H9 (cell line): ENCODE measurements at regions not wholly inside any gene's neighbourhood (a gene's known extent, or its start where the extent isn't known, plus 50 kb on each side); places are given as distances from the start of the nearest gene placed in this dataset.

Experiments
- DNase-seq: peaks from one replicate; pipeline ENCODE4 v3.0.0-alpha.2; 2017
- H2AFZ ChIP-seq: one replicate; pipeline ENCODE4 v1.6.1; 2013; ENCODE audit warnings: mild to moderate bottlenecking, low read length, control low read depth, moderate library complexity
- H2AK5ac ChIP-seq: 2 replicates; pipeline ENCODE4 v1.6.1; 2013; ENCODE audit warnings: low read length, control low read depth, mixed read lengths; ENCODE audit not compliant: insufficient read length
- H2BK120ac ChIP-seq: one replicate; pipeline ENCODE4 v1.6.1; 2013; ENCODE audit warnings: low read depth, mild to moderate bottlenecking, low read length, control low read depth, inconsistent platforms; ENCODE audit not compliant: poor library complexity, severe bottlenecking
- H2BK12ac ChIP-seq: 2 replicates; pipeline ENCODE4 v1.6.1; 2013; ENCODE audit warnings: low read length, control low read depth, mixed read lengths, low read depth; ENCODE audit not compliant: insufficient read length
- H2BK15ac ChIP-seq: 2 replicates; pipeline ENCODE4 v1.6.1; 2013; ENCODE audit warnings: low read depth, low read length, control low read depth
- H2BK20ac ChIP-seq: one replicate; pipeline ENCODE4 v1.6.1; 2013; ENCODE audit warnings: low read depth, mild to moderate bottlenecking, low read length, control low read depth, inconsistent platforms; ENCODE audit not compliant: poor library complexity, severe bottlenecking
- H2BK5ac ChIP-seq: 2 replicates; pipeline ENCODE4 v1.6.1; 2013; ENCODE audit warnings: low read length, control low read depth, mixed read lengths; ENCODE audit not compliant: insufficient read length
- H3K14ac ChIP-seq: 2 replicates; pipeline ENCODE4 v1.6.1; 2013; ENCODE audit warnings: low read length, control low read depth; ENCODE audit not compliant: insufficient read depth
- H3K18ac ChIP-seq: 2 replicates; pipeline ENCODE4 v1.6.1; 2013; ENCODE audit warnings: low read depth, mild to moderate bottlenecking, mixed read lengths, low read length, control low read depth; ENCODE audit not compliant: insufficient read length
- H3K23ac ChIP-seq: 2 replicates; pipeline ENCODE4 v1.6.1; 2013; ENCODE audit warnings: low read length, control low read depth, mixed read lengths, low read depth; ENCODE audit not compliant: insufficient read length
- H3K23me2 ChIP-seq: 2 replicates; pipeline ENCODE4 v1.6.1; 2013; ENCODE audit warnings: low read depth, mild to moderate bottlenecking, mixed read lengths, low read length, control low read depth; ENCODE audit not compliant: insufficient read length, poor library complexity, severe bottlenecking
- H3K27ac ChIP-seq: 2 replicates; pipeline ENCODE4 v1.5.1; 2013; ENCODE audit warnings: low read length, control low read depth, mixed read lengths, low read depth; ENCODE audit not compliant: insufficient read length
- H3K27me3 ChIP-seq: 2 replicates; pipeline ENCODE4 v1.6.1; 2013; ENCODE audit warnings: low read length, control low read depth, inconsistent platforms; ENCODE audit not compliant: insufficient read depth
- H3K4ac ChIP-seq: 2 replicates; pipeline ENCODE4 v1.6.1; 2013; ENCODE audit warnings: low read depth, mild to moderate bottlenecking, control low read depth, inconsistent platforms, low read length, moderate library complexity
- H3K4me1 ChIP-seq: 2 replicates; pipeline ENCODE4 v1.6.1; 2013; ENCODE audit warnings: low read length, control low read depth, inconsistent platforms; ENCODE audit not compliant: insufficient read depth
- H3K4me2 ChIP-seq: 2 replicates; pipeline ENCODE4 v1.6.1; 2013; ENCODE audit warnings: low read length, control low read depth, mixed read lengths; ENCODE audit not compliant: insufficient read length, insufficient read depth
- H3K56ac ChIP-seq: 2 replicates; pipeline ENCODE4 v1.6.1; 2013; ENCODE audit warnings: low read depth, mild to moderate bottlenecking, mixed read lengths, low read length, control low read depth; ENCODE audit not compliant: insufficient read length
- H3K79me1 ChIP-seq: 2 replicates; pipeline ENCODE4 v1.6.1; 2013; ENCODE audit warnings: low read depth, mild to moderate bottlenecking, moderate library complexity, low read length, control low read depth, inconsistent platforms; ENCODE audit not compliant: insufficient read depth, poor library complexity, severe bottlenecking
- H3K79me2 ChIP-seq: 2 replicates; pipeline ENCODE4 v1.6.1; 2013; ENCODE audit warnings: low read length, control low read depth, inconsistent platforms; ENCODE audit not compliant: insufficient read depth
- H3K9ac ChIP-seq: 2 replicates; pipeline ENCODE4 v1.6.1; 2013; ENCODE audit warnings: low read length, control low read depth, mixed read lengths; ENCODE audit not compliant: insufficient read length; ENCODE audit errors: extremely low read depth
- H3K9me3 ChIP-seq: one replicate; pipeline ENCODE4 v1.6.1; 2013; ENCODE audit warnings: low read depth, low read length, inconsistent platforms; ENCODE audit not compliant: control insufficient read depth
- H3T11ph ChIP-seq: one replicate; pipeline ENCODE4 v1.6.1; 2013; ENCODE audit warnings: mild to moderate bottlenecking, low read length, control low read depth, inconsistent platforms
- H4K20me1 ChIP-seq: one replicate; pipeline ENCODE4 v1.6.1; 2013; ENCODE audit not compliant: control insufficient read depth, insufficient read length, insufficient read depth
- H4K5ac ChIP-seq: 2 replicates; pipeline ENCODE4 v1.6.1; 2013; ENCODE audit warnings: low read depth, mild to moderate bottlenecking, mixed read lengths, low read length, control low read depth; ENCODE audit not compliant: insufficient read length
- H4K8ac ChIP-seq: replicated peaks from 2 replicates; pipeline ENCODE4 v1.6.1; 2013; ENCODE audit warnings: low read length, control low read depth, mixed read lengths, low read depth; ENCODE audit not compliant: insufficient read length
- H4K91ac ChIP-seq: 2 replicates; pipeline ENCODE4 v1.6.1; 2013; ENCODE audit warnings: low read depth, mild to moderate bottlenecking, moderate library complexity, mixed read lengths, low read length, control low read depth; ENCODE audit not compliant: insufficient read length
- H3K27ac Mint-ChIP-seq, 3 experiments: 2 replicates in 2 of 3; 3 replicates in 1 of 3; pipeline ENCODE4 v1.8.0; 2020 to 2021; ENCODE audit warnings: mixed read lengths in 3 of 3, mild to moderate bottlenecking in 1 of 3, moderate library complexity in 1 of 3
- H3K27me3 Mint-ChIP-seq: 2 replicates; pipeline ENCODE4 v1.8.0; 2021; ENCODE audit warnings: low read depth, mild to moderate bottlenecking, moderate library complexity, mixed read lengths
- H3K36me3 Mint-ChIP-seq, 3 experiments: 2 replicates in 2 of 3; 3 replicates in 1 of 3; pipeline ENCODE4 v1.8.0; 2020 to 2021; ENCODE audit warnings: low read depth in 3 of 3, mixed read lengths in 3 of 3; ENCODE audit not compliant: insufficient read depth in 1 of 3
- H3K4me1 Mint-ChIP-seq, 2 experiments: 2 replicates each; pipeline ENCODE4 v1.8.0; 2020; ENCODE audit warnings: mixed read lengths in 2 of 2
- H3K4me3 Mint-ChIP-seq, 2 experiments: 2 replicates in 1 of 2; 3 replicates in 1 of 2; pipeline ENCODE4 v1.8.0; 2020 to 2021; ENCODE audit warnings: mild to moderate bottlenecking in 2 of 2, mixed read lengths in 2 of 2, moderate library complexity in 1 of 2
- H3K9me3 Mint-ChIP-seq, 2 experiments: 2 replicates in 1 of 2; 3 replicates in 1 of 2; pipeline ENCODE4 v1.8.0; 2020; ENCODE audit warnings: mild to moderate bottlenecking in 2 of 2, mixed read lengths in 2 of 2, moderate library complexity in 1 of 2
- WGBS: extraction: QIAGEN DNeasy Blood & Tissue Kit; methylation state at CpG from one replicate; pipeline ENCODE4 v1.1.7; 2013; ENCODE audit warnings: missing lambda C conversion rate, low lambda C conversion rate, mixed read lengths; ENCODE audit not compliant: insufficient read length; ENCODE audit errors: extremely low coverage; 5-methylcytosine and 5-hydroxymethylcytosine counted together
- TF ChIP-seq, protein P1 (sequence below): fragments of 200-600 bp; sonication (generic); conservative IDR thresholded peaks from 3 replicates; pipeline ENCODE4 v1.8.0; 2021; ENCODE audit warnings: antibody characterized with exemption, mild to moderate bottlenecking

DNA sequence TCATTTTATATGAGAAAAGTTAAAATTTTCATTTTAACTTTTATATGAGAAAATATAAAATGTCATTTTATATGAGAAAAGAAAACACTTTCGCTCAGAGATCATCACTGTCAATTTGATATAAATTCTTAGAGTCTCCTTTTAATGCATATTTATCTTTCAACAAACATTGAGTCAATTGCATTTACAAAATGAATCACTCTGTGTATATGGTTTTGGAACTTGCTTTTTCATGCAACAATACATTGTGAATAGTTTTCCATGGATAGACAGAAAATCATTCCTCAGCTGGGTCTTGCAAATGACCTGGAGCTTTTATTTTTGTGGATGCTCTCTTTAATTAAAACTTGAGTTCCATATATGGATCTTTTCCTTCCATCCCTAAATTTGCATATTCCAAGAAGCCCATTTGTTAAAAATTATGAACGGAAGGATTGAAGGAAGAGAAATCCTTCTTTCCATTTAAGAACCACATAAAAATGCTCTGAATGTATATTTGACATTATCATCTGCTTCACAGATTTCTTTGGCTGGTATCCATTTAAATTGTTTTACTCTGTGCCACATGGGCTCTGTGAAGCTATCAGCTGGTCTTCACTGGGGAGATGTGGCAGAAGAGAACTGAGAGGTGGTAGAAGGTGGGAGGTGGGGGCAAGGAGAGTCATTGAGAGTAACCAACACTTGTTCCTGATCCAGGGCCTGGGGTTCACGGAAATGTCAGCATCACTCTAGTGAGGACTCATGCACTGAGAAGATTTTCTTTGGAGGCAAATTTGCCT is 104.1 kb downstream of the QPCT start:
- Histone ChIP-seq H3K56ac (no peak overlapping the region), H3K27ac (no peak overlapping the region), H2AFZ (no peak overlapping the region), H2BK5ac (no peak overlapping the region), H4K8ac (no peak overlapping the region), H2AK5ac (no peak overlapping the region), H3K27me3 (no peaks in the 10 kb centered on the region), H3K4ac (no peak overlapping the region), H3K18ac (no peak overlapping the region), H3K14ac (no peak overlapping the region), H3K4me1 (no peaks in the 10 kb centered on the region), H4K20me1 (no peaks in the 10 kb centered on the region), H3K23me2 (no peaks in the 10 kb centered on the region), H3K79me1 (no peaks in the 10 kb centered on the region), H3K23ac (no peak overlapping the region), H4K5ac (no peak overlapping the region), H3K9ac (no peak overlapping the region), H3K9me3 (no peaks in the 10 kb centered on the region), H3K4me2 (no peak overlapping the region), H2BK20ac (no peak overlapping the region), H2BK12ac (no peak overlapping the region), H2BK120ac (no peak overlapping the region), H3K79me2 (no peaks in the 10 kb centered on the region), H3T11ph (no peak overlapping the region), H2BK15ac (no peak overlapping the region), H4K91ac (no peak overlapping the region)
- no peaks in the 10 kb centered on the region for H3K4me1 Mint-ChIP-seq
- no peak overlapping the region for H3K4me3 Mint-ChIP-seq
- no peaks in the 10 kb centered on the region for H3K36me3 Mint-ChIP-seq
- DNase-seq: no peak
- no CpG with 5 or more reads among the region's 3 CpGs for WGBS
- TF ChIP-seq, protein P1, sequence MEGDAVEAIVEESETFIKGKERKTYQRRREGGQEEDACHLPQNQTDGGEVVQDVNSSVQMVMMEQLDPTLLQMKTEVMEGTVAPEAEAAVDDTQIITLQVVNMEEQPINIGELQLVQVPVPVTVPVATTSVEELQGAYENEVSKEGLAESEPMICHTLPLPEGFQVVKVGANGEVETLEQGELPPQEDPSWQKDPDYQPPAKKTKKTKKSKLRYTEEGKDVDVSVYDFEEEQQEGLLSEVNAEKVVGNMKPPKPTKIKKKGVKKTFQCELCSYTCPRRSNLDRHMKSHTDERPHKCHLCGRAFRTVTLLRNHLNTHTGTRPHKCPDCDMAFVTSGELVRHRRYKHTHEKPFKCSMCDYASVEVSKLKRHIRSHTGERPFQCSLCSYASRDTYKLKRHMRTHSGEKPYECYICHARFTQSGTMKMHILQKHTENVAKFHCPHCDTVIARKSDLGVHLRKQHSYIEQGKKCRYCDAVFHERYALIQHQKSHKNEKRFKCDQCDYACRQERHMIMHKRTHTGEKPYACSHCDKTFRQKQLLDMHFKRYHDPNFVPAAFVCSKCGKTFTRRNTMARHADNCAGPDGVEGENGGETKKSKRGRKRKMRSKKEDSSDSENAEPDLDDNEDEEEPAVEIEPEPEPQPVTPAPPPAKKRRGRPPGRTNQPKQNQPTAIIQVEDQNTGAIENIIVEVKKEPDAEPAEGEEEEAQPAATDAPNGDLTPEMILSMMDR: no peak
- H3K27me3 Mint-ChIP-seq: peaks cover 2% of the 10 kb centered on the region
- no peaks in the 10 kb centered on the region for H3K9me3 Mint-ChIP-seq
- peak overlapping the region in 1 of 3 experiments; percentile 35; a peak in 1 of 7 replicates for H3K27ac Mint-ChIP-seq
